ENCODE measurements at regions not wholly inside any gene's neighbourhood (a gene's known extent, or its start where the extent isn't known, plus 50 kb on each side); places are given as distances from the start of the nearest gene placed in this dataset.

DNA sequence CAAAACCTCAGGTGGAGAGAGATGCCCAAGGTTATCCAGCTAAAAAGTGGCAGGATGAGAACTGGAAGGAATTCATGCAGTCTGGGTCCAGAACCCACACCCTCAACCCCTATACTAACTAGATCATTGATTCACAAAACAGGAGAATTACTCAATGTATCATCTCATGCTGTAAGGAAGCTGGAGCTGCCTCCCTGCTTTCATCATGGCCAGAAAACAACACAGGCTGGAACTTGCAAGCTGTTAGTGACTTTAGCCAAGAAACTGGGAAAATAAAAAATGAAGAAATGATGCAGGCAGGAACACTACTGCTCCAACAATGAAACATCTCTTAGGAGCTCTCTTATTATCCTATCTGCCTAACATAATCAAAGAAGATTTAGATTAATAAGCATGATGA lies 619.8 kb upstream of the CELF2 start:
- no peaks in the 10 kb centered on the region for H3K36me3 ChIP-seq
- peaks cover 0 to 5% (median 0%) of the 10 kb centered on the region in 3 donors for H3K4me1 ChIP-seq
- intact Hi-C loops (cut with DNase I), result no loop called here
- DNase-seq, result no peak
- H3K27me3 ChIP-seq, result peaks cover 0 to 54% (median 0%) of the 10 kb centered on the region in 4 donors
- no peak overlapping the region for H3K27ac ChIP-seq
- TF ChIP-seq POLR2A (IDR thresholded peaks at IDR 0.05), result no peak
- TF ChIP-seq, protein P1, sequence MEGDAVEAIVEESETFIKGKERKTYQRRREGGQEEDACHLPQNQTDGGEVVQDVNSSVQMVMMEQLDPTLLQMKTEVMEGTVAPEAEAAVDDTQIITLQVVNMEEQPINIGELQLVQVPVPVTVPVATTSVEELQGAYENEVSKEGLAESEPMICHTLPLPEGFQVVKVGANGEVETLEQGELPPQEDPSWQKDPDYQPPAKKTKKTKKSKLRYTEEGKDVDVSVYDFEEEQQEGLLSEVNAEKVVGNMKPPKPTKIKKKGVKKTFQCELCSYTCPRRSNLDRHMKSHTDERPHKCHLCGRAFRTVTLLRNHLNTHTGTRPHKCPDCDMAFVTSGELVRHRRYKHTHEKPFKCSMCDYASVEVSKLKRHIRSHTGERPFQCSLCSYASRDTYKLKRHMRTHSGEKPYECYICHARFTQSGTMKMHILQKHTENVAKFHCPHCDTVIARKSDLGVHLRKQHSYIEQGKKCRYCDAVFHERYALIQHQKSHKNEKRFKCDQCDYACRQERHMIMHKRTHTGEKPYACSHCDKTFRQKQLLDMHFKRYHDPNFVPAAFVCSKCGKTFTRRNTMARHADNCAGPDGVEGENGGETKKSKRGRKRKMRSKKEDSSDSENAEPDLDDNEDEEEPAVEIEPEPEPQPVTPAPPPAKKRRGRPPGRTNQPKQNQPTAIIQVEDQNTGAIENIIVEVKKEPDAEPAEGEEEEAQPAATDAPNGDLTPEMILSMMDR (IDR thresholded peaks at IDR 0.05), result no peak
- no peaks in the 10 kb centered on the region for H3K9me3 ChIP-seq
- no peak overlapping the region for H3K4me3 ChIP-seq

DNA sequence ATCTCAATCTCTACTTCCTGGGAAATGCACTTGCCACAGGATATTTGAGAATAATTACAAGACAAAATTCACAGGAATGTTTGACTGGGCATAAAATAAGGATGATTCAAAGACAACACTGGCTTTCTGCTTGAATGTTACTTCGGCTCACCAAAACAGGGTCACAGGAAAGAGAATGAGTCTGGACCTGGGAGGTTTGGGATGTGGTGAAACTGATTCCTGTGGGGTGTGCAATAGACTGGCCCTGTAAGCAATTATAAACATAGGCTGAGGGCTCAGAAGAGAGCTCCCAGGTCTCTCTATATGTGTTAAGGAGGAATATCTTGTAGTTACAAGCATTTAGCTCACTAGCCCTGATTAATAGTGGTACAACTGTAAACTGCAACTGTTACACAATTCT lies 613.9 kb upstream of the CELF2 start:
- TF ChIP-seq, protein P1 (IDR thresholded peaks at IDR 0.05), result no peak
- TF ChIP-seq POLR2A (IDR thresholded peaks at IDR 0.05), result no peak
- no peak overlapping the region for H3K4me3 ChIP-seq
- peaks cover 0 to 37% (median 0%) of the 10 kb centered on the region in 4 donors for H3K27me3 ChIP-seq
- H3K36me3 ChIP-seq, result no peaks in the 10 kb centered on the region
- 73 to 75% methylated on average over 1 of the region's 1 CpG for WGBS, 2 donors
- no peaks in the 10 kb centered on the region for H3K9me3 ChIP-seq
- H3K27ac ChIP-seq, result no peak overlapping the region
- H3K4me1 ChIP-seq, result no peaks in the 10 kb centered on the region
- no peak for DNase-seq
- intact Hi-C loops (cut with DNase I), result no loop called here

DNA sequence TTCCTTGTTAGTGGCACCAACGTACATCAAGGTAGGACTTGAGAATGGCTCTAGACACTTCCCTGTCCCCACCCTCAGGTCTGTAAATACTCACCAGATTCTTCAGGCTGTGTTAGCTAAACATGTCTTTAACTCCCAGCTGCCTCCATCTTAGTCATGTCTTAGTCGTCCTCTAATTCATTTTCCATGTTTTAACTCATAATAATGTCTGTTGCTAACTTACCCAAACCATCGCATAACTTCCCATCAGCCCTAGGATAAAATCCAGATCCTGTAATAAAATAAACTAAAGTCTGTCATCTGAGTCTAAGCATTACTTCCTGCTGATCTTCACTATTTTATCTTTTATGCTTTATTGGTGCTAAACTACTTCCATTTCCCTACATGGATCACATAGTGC lies 600.0 kb upstream of the CELF2 start:
- Histone ChIP-seq H3K9me3 (no peaks in the 10 kb centered on the region), H3K4me3 (no peak overlapping the region), H3K27me3 (no peaks in the 10 kb centered on the region), H3K4me1 (no peaks in the 10 kb centered on the region), H3K27ac (no peak overlapping the region), H3K36me3 (no peaks in the 10 kb centered on the region)
- 68 to 72% methylated on average over 3 of the region's 3 CpGs for WGBS, 2 donors
- TF ChIP-seq, protein P1 (IDR thresholded peaks at IDR 0.05), result no peak
- TF ChIP-seq POLR2A (IDR thresholded peaks at IDR 0.05), result no peak
- intact Hi-C loops (cut with DNase I), result no loop called here
- DNase-seq, result no peak

DNA sequence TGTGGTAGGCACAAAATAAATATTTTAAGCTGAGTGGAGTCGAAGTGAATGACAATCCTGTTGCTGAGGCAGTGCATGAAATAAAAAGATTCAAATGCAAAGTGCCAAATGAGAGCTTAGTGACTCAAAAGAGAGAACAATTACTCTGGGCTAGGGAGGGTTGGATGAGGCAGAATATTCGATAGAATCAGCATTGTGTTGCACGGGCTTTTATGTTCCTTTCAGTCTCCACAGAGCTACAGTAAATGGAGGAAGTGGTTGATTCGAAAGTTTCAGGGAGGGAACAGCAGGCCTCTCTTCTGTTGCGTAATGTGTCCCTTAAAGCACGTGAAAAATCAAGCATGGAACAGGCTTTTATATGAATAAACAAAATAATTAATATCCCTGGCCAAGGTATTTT lies 599.3 kb upstream of the CELF2 start:
- DNase-seq, result no peak
- WGBS, 2 donors, result 34 to 48% methylated on average over 6 of the region's 6 CpGs
- Histone ChIP-seq H3K4me3 (no peak overlapping the region), H3K27me3 (no peaks in the 10 kb centered on the region), H3K27ac (no peak overlapping the region), H3K9me3 (no peaks in the 10 kb centered on the region), H3K4me1 (no peaks in the 10 kb centered on the region), H3K36me3 (no peaks in the 10 kb centered on the region)
- TF ChIP-seq, protein P1 (IDR thresholded peaks at IDR 0.05), result no peak
- no peak for TF ChIP-seq POLR2A (IDR thresholded peaks at IDR 0.05)
- intact Hi-C loops (cut with DNase I), result no loop called here

DNA sequence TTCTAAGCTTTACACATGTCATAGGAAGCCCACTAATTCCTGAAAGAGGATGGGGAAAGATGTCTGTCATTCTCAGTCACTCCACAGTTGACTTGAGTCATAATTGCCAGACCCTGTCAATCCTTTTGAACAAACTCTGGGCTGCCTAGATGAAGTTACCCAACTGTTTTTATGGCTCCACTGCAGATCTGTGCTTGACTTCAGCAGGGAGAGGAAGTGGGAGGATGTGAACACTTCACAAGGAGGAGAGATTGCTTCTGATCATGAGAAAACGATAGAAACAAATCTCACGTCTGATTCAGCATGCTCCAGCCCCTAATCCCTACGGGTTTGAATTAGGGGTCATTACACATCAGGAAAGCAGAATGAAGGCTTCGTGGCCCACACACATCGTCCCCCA lies 596.6 kb upstream of the CELF2 start:
- no peak overlapping the region for H3K27ac ChIP-seq
- no peak for DNase-seq
- intact Hi-C loops (cut with DNase I), result no loop called here
- no peak for TF ChIP-seq POLR2A (IDR thresholded peaks at IDR 0.05)
- TF ChIP-seq, protein P1 (IDR thresholded peaks at IDR 0.05), result no peak
- no peaks in the 10 kb centered on the region for H3K36me3 ChIP-seq
- H3K4me1 ChIP-seq, result no peaks in the 10 kb centered on the region
- WGBS, 2 donors, result 67 to 68% methylated on average over 5 of the region's 5 CpGs
- no peaks in the 10 kb centered on the region for H3K27me3 ChIP-seq
- no peak overlapping the region for H3K4me3 ChIP-seq
- H3K9me3 ChIP-seq, result no peaks in the 10 kb centered on the region

Data from esophagus squamous epithelium (tissue), 5 donors.